Nephron progenitor cell (in vitro differentiated cells): ENCODE measurements at regions not wholly inside any gene's neighbourhood (a gene's known extent, or its start where the extent isn't known, plus 50 kb on each side); places are given as distances from the start of the nearest gene placed in this dataset.

ENCODE experiments used
- DNase-seq: peaks from one replicate; pipeline ENCODE4 v3.0.0; 2021
- H3K27ac Mint-ChIP-seq: 2 replicates; pipeline ENCODE4 v1.8.0; 2021; ENCODE audit warnings: mild to moderate bottlenecking, moderate library complexity, mixed read lengths
- H3K27me3 Mint-ChIP-seq: 2 replicates; pipeline ENCODE4 v1.8.0; 2021; ENCODE audit warnings: mild to moderate bottlenecking, low read depth, mixed read lengths; ENCODE audit not compliant: poor library complexity
- H3K36me3 Mint-ChIP-seq: 2 replicates; pipeline ENCODE4 v1.8.0; 2021; ENCODE audit warnings: low read depth, mixed read lengths
- H3K4me1 Mint-ChIP-seq: 2 replicates; pipeline ENCODE4 v1.8.0; 2021; ENCODE audit warnings: mixed read lengths
- H3K4me3 Mint-ChIP-seq: 2 replicates; pipeline ENCODE4 v1.8.0; 2021; ENCODE audit warnings: mild to moderate bottlenecking, moderate library complexity, mixed read lengths
- H3K9me3 Mint-ChIP-seq: 2 replicates; pipeline ENCODE4 v1.8.0; 2021; ENCODE audit warnings: mild to moderate bottlenecking, moderate library complexity, mixed read lengths
- TF ChIP-seq, protein P1 (sequence below): fragments of 200-600 bp; sonication (generic); IDR thresholded peaks from 2 replicates; pipeline ENCODE4 v1.5.0; 2021; ENCODE audit warnings: antibody characterized with exemption

DNA sequence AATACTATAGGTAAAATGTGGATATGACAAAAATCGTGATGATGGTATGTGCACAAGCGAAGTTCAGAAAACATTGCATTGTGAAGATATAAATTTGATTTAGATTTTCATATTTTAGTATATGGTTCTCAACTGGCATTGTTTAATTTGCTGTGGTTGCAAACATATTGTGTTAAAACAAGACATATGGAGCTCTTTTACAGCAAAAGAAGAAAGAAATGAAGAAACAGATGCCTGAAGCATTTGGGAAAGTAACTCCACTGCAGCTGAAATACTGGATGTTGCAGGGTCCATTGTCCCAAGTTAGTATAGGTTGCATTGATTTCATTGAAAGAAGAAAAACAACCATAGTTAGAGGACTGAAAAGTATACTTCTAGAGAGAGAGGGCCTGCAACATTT, 185.8 kb upstream of the SSTR1 start:
- H3K4me1 Mint-ChIP-seq, result no peaks in the 10 kb centered on the region
- DNase-seq, result no peak
- TF ChIP-seq, protein P1, sequence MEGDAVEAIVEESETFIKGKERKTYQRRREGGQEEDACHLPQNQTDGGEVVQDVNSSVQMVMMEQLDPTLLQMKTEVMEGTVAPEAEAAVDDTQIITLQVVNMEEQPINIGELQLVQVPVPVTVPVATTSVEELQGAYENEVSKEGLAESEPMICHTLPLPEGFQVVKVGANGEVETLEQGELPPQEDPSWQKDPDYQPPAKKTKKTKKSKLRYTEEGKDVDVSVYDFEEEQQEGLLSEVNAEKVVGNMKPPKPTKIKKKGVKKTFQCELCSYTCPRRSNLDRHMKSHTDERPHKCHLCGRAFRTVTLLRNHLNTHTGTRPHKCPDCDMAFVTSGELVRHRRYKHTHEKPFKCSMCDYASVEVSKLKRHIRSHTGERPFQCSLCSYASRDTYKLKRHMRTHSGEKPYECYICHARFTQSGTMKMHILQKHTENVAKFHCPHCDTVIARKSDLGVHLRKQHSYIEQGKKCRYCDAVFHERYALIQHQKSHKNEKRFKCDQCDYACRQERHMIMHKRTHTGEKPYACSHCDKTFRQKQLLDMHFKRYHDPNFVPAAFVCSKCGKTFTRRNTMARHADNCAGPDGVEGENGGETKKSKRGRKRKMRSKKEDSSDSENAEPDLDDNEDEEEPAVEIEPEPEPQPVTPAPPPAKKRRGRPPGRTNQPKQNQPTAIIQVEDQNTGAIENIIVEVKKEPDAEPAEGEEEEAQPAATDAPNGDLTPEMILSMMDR, result no peak
- no peaks in the 10 kb centered on the region for H3K36me3 Mint-ChIP-seq
- H3K27me3 Mint-ChIP-seq, result no peaks in the 10 kb centered on the region
- H3K9me3 Mint-ChIP-seq, result peaks cover 26% of the 10 kb centered on the region
- no peak overlapping the region for H3K4me3 Mint-ChIP-seq
- H3K27ac Mint-ChIP-seq, result no peak overlapping the region

DNA sequence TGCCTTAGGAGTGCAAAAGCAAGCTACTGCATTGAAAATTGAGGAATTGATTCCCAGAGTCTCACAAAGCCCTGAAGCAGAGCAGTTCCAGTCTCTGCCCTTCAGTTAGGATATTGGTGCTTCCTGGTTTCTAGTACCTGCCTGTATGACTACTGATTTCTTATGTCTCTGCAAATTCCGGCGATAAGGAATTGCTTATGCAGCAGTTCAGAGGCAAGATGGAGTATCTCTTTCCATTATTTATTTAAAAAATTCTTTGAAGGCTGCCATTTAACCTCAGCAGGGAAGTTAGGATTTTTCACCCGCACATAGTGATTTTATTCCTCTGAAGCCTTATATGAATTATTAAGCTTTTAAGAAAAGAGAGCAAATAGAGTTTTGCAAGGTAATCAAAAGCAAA, 184.9 kb upstream of the SSTR1 start:
- Mint-ChIP-seq H3K9me3 (peaks cover 29% of the 10 kb centered on the region), H3K27me3 (no peaks in the 10 kb centered on the region), H3K36me3 (no peaks in the 10 kb centered on the region), H3K27ac (no peak overlapping the region), H3K4me3 (no peak overlapping the region), H3K4me1 (no peaks in the 10 kb centered on the region)
- no peak for DNase-seq
- TF ChIP-seq, protein P1, result no peak

DNA sequence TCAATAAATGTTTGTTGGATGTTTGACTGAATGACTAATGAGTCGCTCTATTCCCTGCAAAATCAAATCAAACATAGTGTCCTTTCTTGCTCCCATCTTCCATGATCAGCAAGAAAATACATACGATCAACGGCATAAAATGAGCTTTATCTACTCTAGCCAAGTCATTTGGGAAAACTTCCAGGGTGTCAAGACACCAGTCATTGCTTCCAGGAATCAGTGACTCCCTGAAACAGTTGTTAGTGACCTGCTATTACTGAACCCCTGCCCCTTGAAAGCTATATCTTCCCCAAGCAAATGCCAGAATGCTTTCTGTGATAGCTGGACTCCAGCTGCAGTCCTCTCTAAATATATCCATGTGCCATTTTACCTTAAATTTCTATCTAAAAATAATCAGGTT, 169.5 kb upstream of the SSTR1 start:
- H3K4me1 Mint-ChIP-seq, result peaks cover 10% of the 10 kb centered on the region
- TF ChIP-seq, protein P1, result no peak
- no peak overlapping the region for H3K4me3 Mint-ChIP-seq
- no peaks in the 10 kb centered on the region for H3K36me3 Mint-ChIP-seq
- no peak for DNase-seq
- no peaks in the 10 kb centered on the region for H3K9me3 Mint-ChIP-seq
- H3K27me3 Mint-ChIP-seq, result peaks cover 4% of the 10 kb centered on the region
- H3K27ac Mint-ChIP-seq, result no peak overlapping the region

DNA sequence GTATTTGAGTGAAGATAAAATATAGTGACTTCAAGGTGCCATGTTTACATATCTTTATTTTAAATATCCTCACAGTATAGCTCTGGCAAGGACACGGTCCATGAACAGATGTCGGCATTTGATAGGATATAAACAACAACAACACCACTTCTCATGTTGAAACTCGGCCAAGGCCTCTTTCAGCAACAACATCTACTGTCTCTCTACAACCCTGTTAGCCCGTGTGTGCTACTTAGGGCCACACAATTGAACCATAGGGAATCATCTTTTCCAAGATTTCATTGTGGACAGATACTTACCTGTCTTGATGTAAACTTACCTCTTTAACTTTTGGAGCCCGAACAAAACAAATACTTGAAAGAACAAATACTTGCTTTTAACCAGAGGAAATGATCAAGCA, 168.7 kb upstream of the SSTR1 start:
- DNase-seq, result no peak
- H3K27ac Mint-ChIP-seq, result no peak overlapping the region
- H3K4me1 Mint-ChIP-seq, result peaks cover 10% of the 10 kb centered on the region
- TF ChIP-seq, protein P1, result no peak
- H3K9me3 Mint-ChIP-seq, result no peaks in the 10 kb centered on the region
- no peaks in the 10 kb centered on the region for H3K36me3 Mint-ChIP-seq
- peaks cover 4% of the 10 kb centered on the region for H3K27me3 Mint-ChIP-seq
- H3K4me3 Mint-ChIP-seq, result no peak overlapping the region

DNA sequence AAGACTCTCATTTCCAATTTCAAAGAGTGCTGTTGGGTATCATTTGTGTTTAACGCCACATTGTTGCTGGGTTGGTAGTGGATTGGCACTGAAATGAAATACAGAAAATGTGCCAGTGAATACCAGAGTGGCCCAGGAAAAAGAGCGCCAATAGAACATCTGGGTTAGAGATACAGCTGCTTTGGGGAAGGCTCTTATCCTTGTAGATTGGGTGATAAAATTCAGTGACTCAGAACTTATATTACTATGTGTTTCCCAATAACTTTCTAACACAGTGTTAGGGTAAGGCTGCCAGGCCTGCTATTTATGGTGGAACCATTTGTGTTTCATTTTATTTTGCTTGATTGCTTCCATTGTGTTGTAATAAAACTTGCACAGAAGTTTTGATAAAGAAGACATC, 168.2 kb upstream of the SSTR1 start:
- Mint-ChIP-seq H3K36me3 (no peaks in the 10 kb centered on the region), H3K27ac (no peak overlapping the region), H3K27me3 (peaks cover 4% of the 10 kb centered on the region), H3K4me1 (peaks cover 10% of the 10 kb centered on the region), H3K9me3 (no peaks in the 10 kb centered on the region), H3K4me3 (no peak overlapping the region)
- TF ChIP-seq, protein P1, result no peak
- no peak for DNase-seq

DNA sequence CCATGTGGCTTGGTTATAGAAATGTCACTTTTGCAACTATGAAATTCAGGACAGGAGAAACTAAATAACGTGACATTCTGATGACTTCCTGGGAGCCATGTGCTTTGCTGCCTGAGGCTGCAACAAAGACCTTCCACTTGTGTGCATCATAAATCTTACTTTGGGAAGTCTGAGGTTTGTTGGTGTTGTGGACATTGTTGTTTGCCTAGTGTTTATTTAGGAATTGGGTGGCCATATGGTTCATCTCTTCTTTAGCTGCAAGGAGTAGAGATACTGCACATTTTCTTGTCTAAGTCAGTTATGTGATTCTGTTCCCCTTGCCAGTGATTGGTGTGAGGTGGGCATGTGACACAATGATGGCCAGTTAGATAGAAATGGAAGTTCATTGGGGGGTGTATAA, 167.3 kb upstream of the SSTR1 start:
- Mint-ChIP-seq H3K36me3 (no peaks in the 10 kb centered on the region), H3K27ac (peak overlapping the region; percentile 44), H3K27me3 (peaks cover 4% of the 10 kb centered on the region), H3K9me3 (no peaks in the 10 kb centered on the region), H3K4me1 (peaks cover 10% of the 10 kb centered on the region), H3K4me3 (no peak overlapping the region)
- TF ChIP-seq, protein P1, result no peak
- no peak for DNase-seq
